Medulla oblongata (tissue), 1 donor: ENCODE measurements at regions not wholly inside any gene's neighbourhood (a gene's known extent, or its start where the extent isn't known, plus 50 kb on each side); places are given as distances from the start of the nearest gene placed in this dataset.

ENCODE experiments used
- DNase-seq: peaks from one replicate; pipeline ENCODE4 v3.0.0-alpha.2; 2015; ENCODE audit errors: extremely low spot score

- DNase-seq = no peak
Measured at GRCh38 chr5:56515011-56515410, 281.9 kb upstream of the ANKRD55 start.

GRCh38 chr5:56514245-56514644 lies 281.1 kb upstream of the ANKRD55 start:
- DNase-seq = no peak

- DNase-seq = no peak
Measured at GRCh38 chr5:56513141-56513540, 280.0 kb upstream of the ANKRD55 start.

- DNase-seq = no peak
Measured at GRCh38 chr5:56512313-56512996, 279.3 kb upstream of the ANKRD55 start.

- no peak for DNase-seq
Measured at GRCh38 chr5:56511326-56511841, 278.3 kb upstream of the ANKRD55 start.

GRCh38 chr5:56508249-56508648 lies 275.1 kb upstream of the ANKRD55 start:
- DNase-seq = no peak

- DNase-seq = no peak
Measured at GRCh38 chr5:56507351-56507930, 274.3 kb upstream of the ANKRD55 start.

GRCh38 chr5:56506211-56506965 lies 273.3 kb upstream of the ANKRD55 start:
- DNase-seq = no peak

GRCh38 chr5:56503929-56504328 lies 270.8 kb upstream of the ANKRD55 start:
- no peak for DNase-seq

GRCh38 chr5:56501781-56502557 lies 268.8 kb upstream of the ANKRD55 start:
- no peak for DNase-seq

- no peak for DNase-seq
Measured at GRCh38 chr5:56499901-56500300, 266.8 kb upstream of the ANKRD55 start.

- DNase-seq = no peak
Measured at GRCh38 chr5:56499491-56499890, 266.4 kb upstream of the ANKRD55 start.

- no peak for DNase-seq
Measured at GRCh38 chr5:56498759-56499395, 265.7 kb upstream of the ANKRD55 start.

GRCh38 chr5:56496581-56497063 lies 263.5 kb upstream of the ANKRD55 start:
- no peak for DNase-seq

GRCh38 chr5:56494300-56494731 lies 261.2 kb upstream of the ANKRD55 start:
- peak; percentile 42 for DNase-seq

- no peak for DNase-seq
Measured at GRCh38 chr5:56493766-56494165, 260.6 kb upstream of the ANKRD55 start.

GRCh38 chr5:56493308-56493707 lies 260.2 kb upstream of the ANKRD55 start:
- no peak for DNase-seq

- no peak for DNase-seq
Measured at GRCh38 chr5:56492812-56493211, 259.7 kb upstream of the ANKRD55 start.

- no peak for DNase-seq
Measured at GRCh38 chr5:56490971-56491468, 257.9 kb upstream of the ANKRD55 start.

- DNase-seq = no peak
Measured at GRCh38 chr5:56489272-56489671, 256.1 kb upstream of the ANKRD55 start.

- no peak for DNase-seq
Measured at GRCh38 chr5:56487528-56488115, 254.5 kb upstream of the ANKRD55 start.
